HFFc6 (cell line): ENCODE measurements at regions not wholly inside any gene's neighbourhood (a gene's known extent, or its start where the extent isn't known, plus 50 kb on each side); places are given as distances from the start of the nearest gene placed in this dataset.
"Not testable (repeated sequence)": the region's sequence is repeated elsewhere in the genome, so short reads cannot be mapped to it uniquely, and the experiment has no call there.

Experiments used
- DNase-seq: peaks from one replicate; pipeline ENCODE4 v3.0.0-alpha.2; 2018
- H3K27ac Mint-ChIP-seq: 2 replicates; pipeline ENCODE4 v1.8.0; 2020; ENCODE audit warnings: mild to moderate bottlenecking, mixed read lengths
- H3K27me3 Mint-ChIP-seq: 2 replicates; pipeline ENCODE4 v1.8.0; 2021; ENCODE audit warnings: mild to moderate bottlenecking, moderate library complexity, mixed read lengths; ENCODE audit not compliant: insufficient read depth
- H3K36me3 Mint-ChIP-seq: 2 replicates; pipeline ENCODE4 v1.8.0; 2021; ENCODE audit warnings: low read depth, mixed read lengths
- H3K4me1 Mint-ChIP-seq: 2 replicates; pipeline ENCODE4 v1.8.0; 2020; ENCODE audit warnings: low read depth, mixed read lengths
- H3K4me3 Mint-ChIP-seq: 2 replicates; pipeline ENCODE4 v1.8.0; 2020; ENCODE audit warnings: mild to moderate bottlenecking, moderate library complexity, mixed read lengths
- H3K9me3 Mint-ChIP-seq: 2 replicates; pipeline ENCODE4 v1.8.0; 2020; ENCODE audit warnings: mild to moderate bottlenecking, mixed read lengths
- CTCF ChIP-seq: fragments of 200-600 bp; sonication (generic); IDR thresholded peaks from 2 replicates; pipeline ENCODE4 v1.5.0; 2021; ENCODE audit warnings: antibody characterized with exemption, mild to moderate bottlenecking

GRCh38 chr7:51901489-51901840, 584.9 kb upstream of the COBL start:
- H3K27me3 Mint-ChIP-seq = no peaks in the 10 kb centered on the region; the same call in 1 of the 2 replicates
- no peak overlapping the region for H3K27ac Mint-ChIP-seq
- TF ChIP-seq CTCF = no peak
- H3K4me1 Mint-ChIP-seq = no peaks in the 10 kb centered on the region
- DNase-seq = no peak
- H3K9me3 Mint-ChIP-seq = peaks cover 56% of the 10 kb centered on the region
- H3K36me3 Mint-ChIP-seq = no peaks in the 10 kb centered on the region; the same call in 1 of the 2 replicates
- H3K4me3 Mint-ChIP-seq = no peak overlapping the region

- not testable (repeated sequence) for DNase-seq, H3K4me1 Mint-ChIP-seq, H3K36me3 Mint-ChIP-seq, H3K4me3 Mint-ChIP-seq, H3K27ac Mint-ChIP-seq, H3K27me3 Mint-ChIP-seq
- peaks cover 59% of the 10 kb centered on the region for H3K9me3 Mint-ChIP-seq
These were observed 584.3 kb upstream of the COBL start for GRCh38 chr7:51900755-51901488.

GRCh38 chr7:51899611-51900010, 583.0 kb upstream of the COBL start:
- TF ChIP-seq CTCF = no peak
- Mint-ChIP-seq H3K4me3 (no peak overlapping the region), H3K9me3 (peaks cover 51% of the 10 kb centered on the region), H3K36me3 (no peaks in the 10 kb centered on the region), H3K27ac (no peak overlapping the region), H3K27me3 (no peaks in the 10 kb centered on the region; the same call in 1 of the 2 replicates), H3K4me1 (no peaks in the 10 kb centered on the region)
- no peak for DNase-seq

GRCh38 chr7:51882412-51882811, 565.8 kb upstream of the COBL start:
- Mint-ChIP-seq H3K27me3 (no peaks in the 10 kb centered on the region; the same call in 1 of the 2 replicates), H3K27ac (no peak overlapping the region), H3K4me3 (no peak overlapping the region), H3K4me1 (no peaks in the 10 kb centered on the region), H3K36me3 (no peaks in the 10 kb centered on the region), H3K9me3 (peaks cover 48% of the 10 kb centered on the region)
- TF ChIP-seq CTCF = no peak
- DNase-seq = no peak

- TF ChIP-seq CTCF = no peak
- no peak overlapping the region for H3K27ac Mint-ChIP-seq
- peaks cover 45% of the 10 kb centered on the region for H3K9me3 Mint-ChIP-seq
- DNase-seq = no peak
- H3K36me3 Mint-ChIP-seq = no peaks in the 10 kb centered on the region
- H3K4me1 Mint-ChIP-seq = no peaks in the 10 kb centered on the region
- no peaks in the 10 kb centered on the region; the same call in 1 of the 2 replicates for H3K27me3 Mint-ChIP-seq
- H3K4me3 Mint-ChIP-seq = no peak overlapping the region
These were observed 564.7 kb upstream of the COBL start for GRCh38 chr7:51881309-51881708.

- no peak for TF ChIP-seq CTCF
- H3K27ac Mint-ChIP-seq = no peak overlapping the region
- H3K4me1 Mint-ChIP-seq = no peaks in the 10 kb centered on the region
- DNase-seq = no peak
- H3K4me3 Mint-ChIP-seq = no peak overlapping the region
- H3K27me3 Mint-ChIP-seq = no peaks in the 10 kb centered on the region; the same call in 1 of the 2 replicates
- no peaks in the 10 kb centered on the region for H3K36me3 Mint-ChIP-seq
- H3K9me3 Mint-ChIP-seq = peaks cover 35% of the 10 kb centered on the region
These were observed 562.3 kb upstream of the COBL start for GRCh38 chr7:51878865-51879264.
